RKO (cell line): ENCODE measurements at regions not wholly inside any gene's neighbourhood (a gene's known extent, or its start where the extent isn't known, plus 50 kb on each side); places are given as distances from the start of the nearest gene placed in this dataset.

ENCODE experiments used
- DNase-seq: peaks from one replicate; pipeline ENCODE4 v3.0.0-alpha.2; 2016; ENCODE audit warnings: low spot score

DNA sequence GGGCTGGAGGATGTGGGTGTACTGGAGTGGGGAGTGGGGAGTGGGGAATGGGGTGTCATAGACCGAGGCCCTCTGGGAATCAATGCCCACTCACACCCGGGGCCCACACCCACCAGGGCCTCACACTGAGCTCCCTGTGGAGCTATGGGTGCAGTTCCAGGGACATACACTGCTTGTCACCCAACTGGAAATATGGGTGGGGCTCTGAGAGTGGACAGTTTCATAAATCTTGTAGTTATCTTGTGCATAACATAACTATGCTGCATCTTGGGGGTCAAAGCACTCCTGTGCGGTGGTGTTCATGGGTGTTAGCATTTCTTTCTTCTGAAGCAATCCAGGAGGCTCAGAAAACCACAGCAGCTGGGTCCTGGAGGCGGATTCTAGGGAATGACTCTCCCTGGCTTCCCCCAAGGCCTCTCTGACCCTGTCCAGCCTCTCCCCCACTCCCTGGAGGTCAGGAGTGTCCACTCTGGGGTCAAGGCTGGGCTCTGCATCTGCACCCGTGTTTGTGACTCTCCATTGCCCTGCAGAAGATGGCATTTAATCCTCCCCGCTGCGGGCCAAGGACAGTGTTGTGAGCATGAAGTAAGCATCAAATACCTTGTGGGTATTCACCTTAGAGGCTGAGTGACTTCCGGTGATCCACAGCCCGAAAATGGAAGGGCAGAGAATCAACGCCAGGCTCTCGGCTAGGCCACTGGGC is 172.5 kb downstream of the CTTN start:
- no peak for DNase-seq

DNA sequence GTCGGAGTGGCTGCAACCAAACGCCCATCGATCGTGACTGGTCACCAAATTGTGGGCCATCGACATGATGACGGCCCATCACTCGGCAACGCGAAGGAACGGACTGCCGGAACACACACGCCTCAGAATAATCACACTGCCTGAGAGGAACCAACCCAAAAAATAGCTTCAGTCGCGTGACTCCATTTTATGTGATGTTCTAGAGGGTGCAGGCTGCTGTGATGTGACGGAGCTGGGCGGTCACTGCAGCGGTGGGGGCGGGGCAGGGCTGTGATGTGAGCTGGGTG is 174.6 kb downstream of the CTTN start:
- DNase-seq = no peak

DNA sequence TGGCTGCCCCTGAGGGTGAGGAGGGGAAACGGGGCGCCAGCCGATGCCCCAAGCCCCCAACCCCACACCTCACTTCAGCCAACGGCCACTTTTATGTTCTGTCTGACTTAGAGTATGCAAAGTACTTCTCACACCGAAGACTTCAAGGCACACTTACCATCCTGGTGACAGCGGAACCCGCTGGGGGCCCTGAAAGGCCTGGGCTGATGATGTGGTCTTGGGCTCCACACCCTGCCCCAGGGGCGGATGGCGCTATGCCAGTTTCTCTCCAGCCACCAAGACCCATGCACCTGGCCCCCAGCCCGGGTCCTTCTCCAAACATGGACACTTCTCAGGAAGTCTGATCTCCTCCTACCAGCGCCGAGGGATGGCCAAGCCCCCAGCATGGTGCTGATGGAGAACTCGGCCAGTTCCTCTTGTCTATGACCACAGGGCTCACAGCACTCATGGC is 175.4 kb downstream of the CTTN start:
- DNase-seq = no peak

DNA sequence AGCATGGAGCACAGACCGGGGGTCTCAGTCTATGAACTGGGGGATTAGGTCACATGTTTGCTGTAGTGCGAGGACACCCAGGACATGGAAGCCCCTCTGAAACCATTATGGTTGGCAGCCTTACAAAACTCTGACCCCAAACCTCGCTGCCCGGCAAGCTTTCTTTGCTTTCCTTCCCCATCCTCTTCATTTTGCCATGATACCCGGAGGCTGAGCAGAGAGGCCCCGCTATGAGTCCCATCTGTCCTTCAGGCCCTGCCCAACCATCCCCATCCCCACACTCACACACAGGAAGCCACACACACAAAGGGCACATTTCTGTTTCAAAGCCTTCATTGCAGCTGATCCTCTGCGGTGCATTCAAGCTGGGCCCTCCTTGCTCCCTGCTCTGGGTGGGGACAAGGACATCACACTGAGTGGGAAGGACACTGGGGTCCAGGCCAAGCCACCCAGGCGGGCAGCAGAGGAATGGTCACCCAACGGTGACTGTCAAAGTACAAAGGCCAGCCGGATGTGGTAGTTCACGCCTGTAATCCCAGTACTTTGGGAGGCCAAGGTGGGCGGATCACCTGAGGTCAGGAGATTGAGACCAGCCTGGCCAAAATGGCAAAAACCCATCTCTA is 176.5 kb downstream of the CTTN start:
- DNase-seq = no peak

DNA sequence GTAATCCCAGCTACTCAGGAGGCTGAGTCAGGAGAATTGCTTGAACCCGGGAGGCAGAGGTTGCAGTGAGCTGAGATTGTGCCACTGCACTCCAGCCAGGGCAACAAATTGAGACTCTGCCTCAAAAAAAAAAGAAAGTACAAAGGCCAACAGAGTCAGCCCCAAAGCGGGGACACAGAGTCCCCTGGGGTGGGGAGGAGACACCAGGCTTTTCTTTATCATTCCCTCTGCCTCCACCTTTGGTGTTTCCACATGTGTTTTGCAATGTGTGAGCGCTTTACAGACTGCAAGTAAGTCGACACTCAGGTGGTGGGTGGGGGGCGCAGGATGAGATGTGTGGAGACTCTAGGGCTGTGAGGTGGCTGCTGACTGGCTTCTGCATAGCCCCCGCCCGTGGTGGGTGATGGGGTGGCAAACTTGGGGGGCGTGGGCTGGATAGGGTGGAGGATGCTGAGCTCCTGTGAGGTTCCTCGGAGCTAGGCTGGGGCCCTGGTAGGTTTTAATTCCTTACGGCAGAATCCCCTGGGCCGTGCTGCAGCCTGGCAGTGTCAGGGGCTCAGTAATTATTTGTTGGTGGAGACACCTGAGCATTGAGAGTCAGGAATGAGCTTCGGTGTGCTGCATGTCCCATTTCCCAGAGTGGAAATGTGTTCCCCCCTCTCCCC is 177.2 kb downstream of the CTTN start:
- DNase-seq = no peak

DNA sequence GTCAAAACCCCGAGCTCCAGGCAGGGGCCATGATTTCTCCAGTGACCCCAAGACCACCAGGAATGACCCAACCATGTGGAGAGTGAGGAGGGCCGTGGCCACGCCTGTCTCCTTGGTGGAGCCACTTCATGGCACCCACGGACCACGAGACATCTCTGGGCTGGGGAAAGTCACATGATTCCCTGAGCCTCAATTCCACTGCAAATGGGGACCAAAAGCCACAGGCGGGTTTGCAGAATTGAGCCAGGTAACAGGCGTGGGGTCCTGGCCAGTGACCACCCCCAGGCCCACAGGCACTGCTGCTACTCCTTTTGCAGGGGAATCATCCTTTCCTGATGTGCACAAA is 178.9 kb downstream of the CTTN start:
- DNase-seq = no peak

DNA sequence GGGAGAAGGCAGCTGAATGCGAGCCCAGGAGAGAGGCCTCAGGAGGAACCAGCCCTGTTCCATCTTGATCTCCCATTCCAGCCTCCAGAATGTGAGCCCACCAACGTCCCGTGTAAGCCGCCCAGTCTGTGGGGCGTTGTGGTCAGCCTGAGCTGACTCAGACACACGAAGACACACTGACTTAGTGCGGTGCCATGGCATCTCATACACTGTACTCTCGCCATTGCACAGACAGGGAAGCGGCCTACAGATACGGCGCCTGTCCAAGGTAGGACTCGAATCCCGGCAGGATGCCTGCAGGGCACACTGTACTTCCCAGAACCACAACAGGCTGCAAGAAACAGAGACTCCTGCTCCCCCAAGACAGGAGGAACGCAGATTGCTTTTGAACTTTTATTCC is 179.6 kb downstream of the CTTN start:
- no peak for DNase-seq

DNA sequence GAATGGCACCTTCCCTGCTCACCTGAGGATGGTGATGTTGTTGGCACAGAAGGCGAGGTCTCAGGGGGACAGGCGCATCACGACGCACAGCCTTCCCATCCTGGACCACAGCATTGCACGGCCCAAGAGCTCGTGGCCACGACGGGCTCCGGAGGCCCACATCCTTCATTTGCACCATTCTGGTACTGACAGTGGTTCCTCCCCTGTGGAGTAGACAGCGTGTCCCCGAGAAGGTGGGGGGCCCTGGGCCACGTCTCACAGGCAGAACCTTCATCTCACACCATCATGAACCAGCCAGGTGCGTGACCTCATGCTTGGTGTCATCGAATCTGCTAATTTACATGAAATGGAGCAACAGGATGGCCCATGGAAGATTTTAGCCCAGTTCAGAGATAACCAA is 180.0 kb downstream of the CTTN start:
- no peak for DNase-seq

DNA sequence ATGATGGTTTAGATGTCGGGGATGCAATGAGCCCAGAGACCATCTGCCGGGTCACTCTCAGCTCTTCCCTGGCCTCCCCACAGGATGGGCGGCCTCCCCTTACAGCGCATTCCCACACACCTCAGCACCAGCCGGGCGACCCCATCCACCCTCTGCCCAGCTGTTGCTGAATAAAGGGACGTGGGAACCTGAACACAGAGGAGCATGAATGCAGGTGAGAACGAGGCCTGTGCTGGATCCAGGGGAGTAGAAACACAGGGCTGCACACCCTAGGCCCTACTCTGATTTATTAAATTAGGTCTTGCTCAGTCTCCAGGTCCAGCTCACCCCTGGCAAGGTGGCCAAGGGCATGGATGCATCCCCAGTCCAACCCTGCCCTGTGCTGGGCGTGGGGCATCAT is 180.5 kb downstream of the CTTN start:
- no peak for DNase-seq

DNA sequence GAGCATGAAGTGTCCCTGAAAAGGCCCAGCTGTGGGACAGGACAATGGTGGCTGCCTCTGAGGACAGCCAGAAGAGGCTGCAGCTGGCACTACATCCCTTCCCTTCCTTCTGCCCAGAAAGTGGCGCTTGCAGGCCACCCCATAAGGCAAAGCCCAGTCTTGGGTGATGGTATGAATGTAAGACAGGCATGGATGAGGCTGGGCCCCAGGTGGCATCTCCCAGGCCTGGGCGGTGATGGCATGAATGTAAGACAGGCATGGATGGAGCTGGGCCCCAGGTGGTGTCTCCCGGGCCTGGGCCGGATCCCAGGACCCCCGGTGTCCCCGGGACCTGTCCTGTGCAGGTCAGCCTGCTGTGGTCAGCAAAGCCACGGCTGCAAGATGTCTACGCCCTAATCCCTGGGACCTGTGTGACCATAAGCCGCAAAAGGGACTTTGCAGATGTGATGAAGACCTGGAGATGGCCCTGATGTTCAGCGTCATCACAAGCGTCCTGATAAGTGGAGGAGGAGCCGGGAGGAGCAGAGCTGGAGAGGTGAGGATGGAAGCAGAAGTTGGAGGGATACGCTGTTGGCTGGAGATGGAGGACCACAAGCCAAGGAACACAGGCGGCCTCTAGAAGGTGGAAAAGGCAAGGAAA is 181.1 kb downstream of the CTTN start:
- DNase-seq = no peak

DNA sequence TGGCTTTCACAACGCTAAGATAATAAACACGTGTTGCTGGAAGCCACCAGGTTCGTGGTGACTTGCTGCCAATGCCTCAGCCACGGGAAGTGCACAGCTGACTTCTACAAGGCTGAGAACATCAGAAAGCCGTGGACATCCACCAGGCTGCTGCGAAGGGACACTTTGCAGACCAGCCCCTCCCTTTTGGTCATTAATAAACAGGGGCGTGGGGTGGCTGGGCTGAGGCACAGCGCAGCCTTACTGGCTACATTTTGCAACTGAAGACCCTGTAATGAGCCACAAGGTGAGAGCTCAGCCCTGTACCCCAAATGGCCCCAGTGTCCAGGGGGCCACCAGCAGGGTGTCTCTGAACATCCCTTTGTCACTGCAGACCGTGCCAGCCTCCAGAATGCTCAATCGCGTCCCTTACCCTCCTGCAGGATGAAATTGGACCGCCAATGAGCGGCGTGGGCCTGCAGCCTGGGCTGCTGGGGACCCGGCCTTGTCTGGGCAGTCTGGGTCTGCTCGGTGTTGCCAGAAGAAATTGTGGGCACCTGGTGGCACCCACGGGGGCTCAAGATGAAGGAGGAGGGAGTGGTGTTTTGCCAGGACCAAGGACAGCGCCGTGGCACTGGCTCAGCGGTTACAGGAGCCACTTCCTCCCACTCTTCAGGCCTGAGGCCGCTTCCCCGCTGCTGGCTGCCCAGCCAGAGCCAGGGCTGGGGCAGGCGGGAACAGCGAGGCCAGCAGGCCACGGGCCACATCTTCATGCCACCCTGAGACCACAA is 181.9 kb downstream of the CTTN start:
- no peak for DNase-seq

DNA sequence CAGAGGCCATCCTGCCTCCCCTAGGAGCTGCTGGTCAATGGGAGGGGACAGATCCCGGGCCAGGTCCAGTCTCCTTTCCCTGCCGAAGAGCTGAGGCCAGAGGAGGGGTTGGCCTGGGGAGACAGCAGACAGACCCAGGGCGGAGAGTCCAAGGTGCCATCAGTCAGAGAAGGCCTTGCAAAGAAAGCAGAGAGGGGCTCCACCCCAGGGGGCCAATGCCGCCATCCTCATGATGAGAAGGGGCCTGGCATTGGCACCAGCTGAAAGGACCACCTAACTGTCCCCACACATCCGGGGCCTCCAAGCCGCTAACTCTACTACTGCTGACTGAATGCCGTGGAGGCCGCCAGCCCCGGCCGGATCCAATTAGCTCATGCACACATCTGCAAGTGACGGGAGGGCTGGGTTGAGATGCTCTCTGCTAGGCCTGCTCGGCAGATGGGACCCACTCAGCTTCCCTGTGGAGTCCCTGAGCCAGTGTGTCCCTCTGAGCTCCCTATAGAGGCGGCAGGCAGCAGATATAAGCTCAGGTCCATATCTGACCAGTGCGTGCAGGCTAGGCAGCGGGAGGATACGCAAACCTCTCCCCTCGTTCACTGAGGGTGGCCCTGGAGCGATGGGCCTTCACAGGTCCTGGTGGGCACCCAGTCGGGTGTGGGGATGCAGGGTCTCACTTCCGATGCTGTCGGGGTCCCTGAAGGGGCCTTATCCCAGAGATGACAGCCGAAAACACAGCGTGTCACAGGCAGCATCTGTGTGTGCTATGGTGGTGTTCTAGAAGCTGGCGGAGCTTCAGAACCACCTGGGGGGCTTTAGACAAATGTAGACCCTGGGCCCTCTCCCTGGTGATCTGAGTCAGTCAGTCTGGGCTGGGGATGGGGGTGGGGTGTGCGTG is 183.9 kb downstream of the CTTN start:
- no peak for DNase-seq

DNA sequence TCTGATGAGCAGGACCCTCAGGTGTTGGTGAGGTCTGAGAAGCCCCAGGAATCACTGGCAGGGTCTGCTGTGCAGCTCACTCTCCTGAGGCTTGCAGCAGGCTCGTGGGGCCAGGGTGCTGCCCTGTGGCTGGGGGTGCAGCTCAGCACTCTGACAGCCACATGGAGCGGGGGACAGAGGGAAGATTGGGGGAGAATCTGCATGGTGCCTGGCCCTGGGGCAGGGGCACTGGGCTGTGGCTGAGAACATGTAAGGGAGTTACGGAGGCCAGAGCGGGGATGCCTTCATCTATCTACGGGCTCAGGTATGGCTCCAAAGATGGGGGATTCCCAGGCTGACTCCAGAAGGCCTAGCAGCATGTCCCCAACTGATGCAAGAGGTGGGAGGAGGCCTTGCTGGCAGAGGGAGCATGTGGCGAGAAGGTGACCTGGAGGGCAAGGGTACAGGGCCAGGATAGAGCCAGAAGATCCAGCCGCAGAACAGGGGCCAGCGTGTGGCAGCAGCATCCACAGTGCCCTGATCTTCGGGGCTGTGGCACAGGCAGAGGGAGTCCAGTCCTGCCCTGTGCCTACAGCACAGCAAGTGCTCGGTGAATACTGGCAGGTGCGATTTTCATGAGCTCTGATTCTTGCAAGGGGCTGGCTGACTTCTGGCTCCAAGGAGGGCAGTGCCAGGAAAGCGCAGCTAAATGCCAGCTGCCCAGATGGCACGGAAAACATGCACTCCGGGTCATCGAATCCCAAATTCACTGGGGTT is 184.7 kb downstream of the CTTN start:
- DNase-seq = no peak

DNA sequence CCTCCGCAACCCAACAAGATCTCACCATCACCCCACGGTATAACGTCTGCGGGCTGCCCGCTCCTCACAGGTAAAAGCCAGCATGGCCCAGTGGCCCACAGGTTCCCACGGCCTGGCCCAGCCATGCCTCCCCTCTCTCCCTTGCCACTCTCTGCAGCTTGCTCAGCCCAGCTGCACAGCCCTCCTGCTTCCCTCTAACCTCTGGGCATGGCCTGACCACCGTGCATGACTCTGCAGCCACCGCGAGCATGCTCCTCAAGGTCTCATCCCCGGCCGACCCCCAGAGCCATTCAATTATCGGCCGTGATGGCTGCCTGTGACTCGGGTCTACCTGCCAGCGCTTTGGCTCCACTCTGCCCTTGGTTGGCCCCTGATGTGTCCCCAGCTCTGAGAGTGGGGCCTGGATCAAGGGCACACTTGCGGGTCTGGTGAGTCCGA is 185.5 kb downstream of the CTTN start:
- DNase-seq = no peak

DNA sequence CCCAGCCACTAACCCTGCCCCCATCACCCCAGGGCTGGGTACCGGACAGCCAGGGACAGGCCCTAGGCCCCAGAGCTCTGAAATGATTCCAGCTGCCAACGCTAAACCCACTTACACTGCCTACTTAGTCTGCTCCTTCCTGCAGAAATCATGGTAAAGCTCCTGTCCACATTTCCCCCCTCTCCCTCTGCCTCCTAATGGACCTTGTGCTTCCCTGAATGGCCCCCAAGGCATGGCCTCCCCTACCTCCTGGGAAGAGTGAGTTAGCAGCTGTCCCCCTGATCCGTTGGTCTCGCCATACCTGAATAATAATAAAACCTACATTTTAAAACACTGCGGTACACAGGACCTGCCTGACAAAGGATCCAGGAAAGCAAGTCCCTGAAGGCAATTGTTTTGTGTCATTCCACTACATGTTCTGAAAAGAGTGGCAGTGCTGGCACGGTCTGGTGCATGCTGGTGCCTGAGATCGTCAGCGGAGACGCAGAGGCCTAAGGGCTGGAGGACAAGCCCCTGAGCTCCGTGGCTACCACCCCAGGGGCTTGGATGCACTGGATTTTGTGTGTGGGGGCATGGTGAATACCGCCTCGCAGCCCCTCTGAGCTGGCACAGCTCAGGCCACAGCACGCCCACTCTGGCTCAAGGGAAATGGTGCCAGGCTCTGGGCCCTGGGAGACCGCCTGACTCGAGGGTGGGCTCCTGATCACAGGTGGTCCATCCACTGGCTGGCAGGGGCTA is 186.3 kb downstream of the CTTN start:
- no peak for DNase-seq

DNA sequence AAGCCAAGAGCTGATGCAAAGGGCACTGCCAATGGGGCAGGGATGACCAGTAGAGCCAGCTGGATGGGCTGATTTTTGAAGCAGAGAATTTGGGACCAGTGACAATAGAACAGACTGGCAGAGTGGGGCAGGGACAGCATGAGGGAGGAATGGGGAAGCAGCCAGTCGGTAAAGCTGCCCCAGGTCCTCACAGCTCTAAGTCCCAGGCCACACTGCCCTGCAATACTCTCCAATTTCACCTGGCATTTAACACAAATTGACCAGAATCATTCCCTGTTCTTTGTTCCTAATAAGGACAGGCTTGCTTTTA is 186.9 kb downstream of the CTTN start:
- no peak for DNase-seq

DNA sequence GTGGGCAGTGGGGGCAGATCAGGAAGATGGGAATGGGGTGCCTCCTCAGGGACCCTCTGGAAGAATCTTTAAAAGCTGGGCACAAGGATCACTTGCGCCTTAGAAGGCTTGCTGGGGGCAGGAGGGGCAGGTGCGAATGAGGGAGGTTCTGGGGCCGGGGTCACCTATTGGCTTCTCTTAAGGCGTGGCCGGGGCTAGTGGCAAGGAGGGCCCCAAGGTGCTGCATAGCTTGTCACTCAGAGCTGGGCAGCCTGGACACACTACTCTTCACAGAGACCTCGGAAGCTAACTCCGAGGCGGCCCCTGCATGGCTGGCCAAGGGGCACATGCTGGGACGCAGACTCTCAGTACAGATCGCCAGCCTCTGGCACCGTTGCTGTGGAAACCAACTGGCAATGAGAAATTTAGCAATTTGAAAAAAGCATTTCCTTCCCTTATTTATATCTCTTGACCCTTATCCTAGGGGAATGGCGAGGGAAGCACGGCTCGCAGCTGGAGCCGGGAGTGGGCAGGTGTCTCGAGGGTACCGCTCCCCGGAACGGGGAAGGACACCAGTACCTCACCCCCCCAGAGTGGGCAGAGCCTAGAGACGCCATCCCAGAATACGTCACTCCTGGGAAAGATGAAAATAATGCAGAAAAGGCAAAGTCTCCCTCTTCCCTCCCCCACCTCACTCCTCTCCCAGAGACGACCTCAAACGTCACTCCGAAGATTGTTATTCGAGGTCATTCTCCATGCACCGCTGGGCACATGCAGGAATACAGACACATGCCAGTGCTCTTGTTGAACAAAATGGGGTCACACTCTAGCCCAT is 188.1 kb downstream of the CTTN start:
- no peak for DNase-seq

DNA sequence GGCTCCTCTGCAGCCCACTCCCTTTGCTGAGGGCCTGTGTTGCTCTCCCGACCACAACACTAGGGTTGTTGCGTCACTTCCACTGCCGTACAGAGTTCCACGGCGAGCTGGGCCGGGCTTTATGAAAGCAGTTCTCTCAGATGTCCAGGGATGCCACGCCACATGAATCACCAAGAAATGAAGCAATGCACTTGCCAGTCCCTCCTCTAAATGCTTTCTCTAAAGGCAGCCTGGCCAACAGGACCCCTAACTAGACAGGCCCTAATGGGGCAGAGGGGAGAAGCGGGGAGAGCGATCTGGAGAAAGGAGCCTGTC is 188.7 kb downstream of the CTTN start:
- DNase-seq = no peak

DNA sequence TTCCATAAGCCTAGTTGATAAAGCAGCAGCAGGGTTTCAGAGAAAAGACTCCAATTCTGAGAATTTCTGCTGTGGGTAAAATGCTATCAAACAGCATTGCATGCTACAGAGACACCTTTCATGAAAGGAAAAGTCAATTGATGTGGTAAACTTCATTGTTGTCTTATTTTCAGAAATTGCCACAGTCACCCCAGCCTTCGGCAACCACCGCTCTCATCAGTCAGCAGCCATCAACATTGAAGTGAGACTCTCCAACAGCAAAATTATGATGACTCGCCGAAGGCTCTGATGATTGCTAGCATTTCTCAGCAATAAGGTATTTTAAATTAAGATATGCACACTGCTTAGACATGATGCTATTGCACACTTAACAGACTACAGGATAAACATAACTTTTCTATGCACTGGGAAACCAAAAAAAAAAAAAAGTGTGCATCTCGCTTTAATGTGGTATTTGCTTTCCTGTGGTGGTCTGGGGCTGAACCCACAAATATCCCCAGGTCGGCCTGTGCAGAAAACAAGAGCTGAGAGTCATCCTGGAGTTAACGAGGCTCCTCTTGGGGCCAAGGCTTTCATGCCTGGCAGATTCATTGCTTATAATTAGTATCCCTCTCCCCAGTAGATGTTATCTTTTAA is 192.1 kb downstream of the CTTN start:
- no peak for DNase-seq
